ENCODE measurements at regions not wholly inside any gene's neighbourhood (a gene's known extent, or its start where the extent isn't known, plus 50 kb on each side); places are given as distances from the start of the nearest gene placed in this dataset.
"Not testable (repeated sequence)": the region's sequence is repeated elsewhere in the genome, so short reads cannot be mapped to it uniquely, and the experiment has no call there.

DNA sequence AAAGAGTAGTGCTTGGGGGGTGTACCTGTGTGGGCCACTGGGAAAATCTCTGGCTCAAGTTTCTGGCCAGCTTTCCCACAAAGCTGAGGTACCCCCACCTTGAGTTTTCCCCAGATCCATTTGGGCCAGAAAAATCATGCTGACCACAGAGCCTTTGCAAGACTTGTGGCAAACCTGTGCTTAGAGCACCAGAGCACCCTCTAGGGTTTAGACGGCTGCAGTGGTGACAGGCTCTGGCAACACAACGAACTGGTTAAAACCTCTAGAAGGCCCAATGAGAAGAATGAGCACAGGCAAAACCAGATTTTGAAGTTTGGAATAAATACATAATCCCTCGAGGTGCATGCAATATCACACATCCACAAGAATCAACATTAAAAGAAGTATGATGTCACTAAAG lies 290.7 kb upstream of the FOLH1 start:
- DNase-seq (ENCODE audit: low spot score): no peak

- DNase-seq (ENCODE audit: low spot score): no peak
These were observed 296.8 kb upstream of the FOLH1 start for GRCh38 chr11:49505231-49505630.

- DNase-seq (ENCODE audit: low spot score): not testable (repeated sequence)
These were observed 317.9 kb upstream of the FOLH1 start for GRCh38 chr11:49526240-49526829.

DNA sequence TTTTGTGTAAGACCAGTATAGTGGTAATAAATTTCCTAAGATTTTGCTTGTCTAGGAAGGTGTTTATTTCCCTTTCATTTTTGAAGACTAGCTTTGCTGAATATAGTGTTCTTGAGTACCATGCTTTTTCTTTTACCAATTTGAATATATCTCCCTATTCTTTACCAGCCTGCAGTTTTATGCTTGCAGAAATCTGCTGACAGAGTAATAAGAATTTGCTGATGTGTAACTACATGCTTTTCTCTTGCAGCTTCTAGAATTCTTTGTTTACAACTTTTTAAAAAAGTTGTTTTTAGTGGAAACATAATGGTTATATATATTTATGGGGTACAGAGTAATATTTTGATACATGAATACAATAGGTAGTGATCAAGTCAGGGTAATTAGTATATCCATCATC lies 324.8 kb upstream of the FOLH1 start:
- no peak for DNase-seq (ENCODE audit: low spot score)

DNA sequence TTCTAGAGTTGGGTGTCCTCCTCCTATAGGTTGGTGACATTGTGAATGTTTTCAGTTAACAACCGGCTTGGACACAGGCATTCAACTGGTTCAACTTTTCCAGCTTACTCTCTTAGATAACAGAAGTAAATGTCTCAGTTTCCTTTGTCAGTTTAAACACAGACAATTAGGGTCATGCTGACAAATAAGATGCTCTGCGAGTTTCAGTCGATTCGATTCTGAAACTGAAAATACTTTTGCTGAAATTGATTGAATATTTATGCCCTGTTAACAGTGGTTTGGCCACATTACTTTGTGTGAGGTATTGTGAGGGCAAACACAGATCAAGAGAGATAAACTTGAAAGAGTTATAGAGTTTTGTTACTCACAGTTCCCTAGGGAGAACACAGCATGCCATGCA lies 330.5 kb upstream of the FOLH1 start:
- DNase-seq (ENCODE audit: low spot score): not testable (repeated sequence)

DNA sequence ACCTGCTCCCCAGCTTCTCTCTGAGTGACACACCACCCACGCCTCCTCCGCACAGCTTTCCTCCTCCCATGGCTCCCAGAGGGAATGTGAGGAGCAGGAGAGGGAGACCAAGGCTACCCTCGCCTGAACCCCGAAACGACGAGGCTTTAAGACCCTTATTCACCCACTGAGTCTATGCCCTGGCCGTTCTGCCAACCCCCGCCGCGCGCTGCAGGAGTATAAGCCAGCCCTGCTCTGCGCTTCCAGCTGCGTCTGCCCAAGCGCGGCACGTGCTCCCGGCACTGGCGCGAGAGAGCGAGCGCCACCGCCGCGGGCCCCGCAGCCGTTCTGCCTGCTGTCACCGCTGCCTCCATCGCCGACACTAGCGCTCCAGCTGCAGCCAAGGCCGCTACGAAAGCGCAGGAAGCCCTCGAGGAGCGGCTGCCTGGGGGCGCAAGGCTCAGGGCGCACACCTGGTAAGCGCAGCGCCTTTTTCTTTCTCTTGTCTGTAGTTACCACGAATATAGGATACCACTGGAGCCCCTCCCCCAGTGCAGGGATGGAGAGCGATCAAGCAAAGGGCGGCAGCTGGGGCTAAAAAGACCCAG lies 350.0 kb upstream of the FOLH1 start:
- not testable (repeated sequence) for DNase-seq (ENCODE audit: low spot score)

DNA sequence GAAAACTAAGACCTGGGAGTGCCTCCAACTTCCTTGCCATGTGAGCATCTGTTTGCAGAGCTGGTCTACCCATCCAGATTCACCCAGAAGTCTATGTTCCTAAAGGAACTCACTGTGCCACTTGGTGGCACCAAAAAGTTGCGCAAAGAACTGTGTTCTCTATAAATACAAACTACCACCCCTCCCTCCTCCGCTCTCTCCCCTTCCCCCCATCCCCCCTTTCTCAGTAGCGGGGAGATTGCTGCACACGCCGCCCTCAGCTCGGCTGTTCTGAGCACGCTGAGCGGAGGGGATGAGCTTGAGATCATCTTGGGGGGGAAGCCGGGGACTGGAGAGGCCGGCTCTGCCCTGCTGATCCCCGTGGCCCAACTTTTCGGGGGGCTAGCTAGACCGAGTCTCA lies 352.2 kb upstream of the FOLH1 start:
- DNase-seq (ENCODE audit: low spot score): not testable (repeated sequence)

DNA sequence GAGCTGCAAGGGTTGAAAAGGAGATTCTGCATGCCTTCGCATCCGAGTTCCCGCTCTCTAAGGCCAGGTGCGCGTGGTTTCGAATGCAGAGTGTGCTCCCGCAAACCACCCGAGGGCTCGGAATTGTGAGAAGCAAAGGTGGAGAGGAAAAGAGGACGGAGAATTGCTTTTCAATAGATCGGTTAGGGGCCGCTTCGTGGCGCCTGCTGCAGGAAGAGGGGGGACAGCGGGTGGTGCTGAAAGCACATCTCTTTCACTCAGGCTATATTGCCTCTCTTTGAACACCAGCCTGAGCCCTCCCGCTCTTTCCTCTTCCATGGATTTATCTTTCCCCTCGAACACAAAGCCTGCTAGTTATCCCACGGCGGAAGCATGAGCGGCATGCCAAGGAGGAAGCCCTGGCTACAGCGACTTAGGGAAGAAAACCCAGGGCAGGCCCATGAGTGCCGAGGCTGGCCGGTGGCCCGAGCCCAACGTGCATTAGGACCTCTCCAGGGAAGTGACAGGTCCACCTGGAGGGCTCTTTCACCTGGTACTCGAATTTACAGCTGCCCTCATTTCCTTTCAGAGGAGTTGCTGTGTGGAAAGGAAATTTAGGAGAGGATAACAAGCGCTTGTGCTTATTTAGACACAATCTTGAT lies 353.0 kb upstream of the FOLH1 start:
- DNase-seq (ENCODE audit: low spot score): not testable (repeated sequence)

DNA sequence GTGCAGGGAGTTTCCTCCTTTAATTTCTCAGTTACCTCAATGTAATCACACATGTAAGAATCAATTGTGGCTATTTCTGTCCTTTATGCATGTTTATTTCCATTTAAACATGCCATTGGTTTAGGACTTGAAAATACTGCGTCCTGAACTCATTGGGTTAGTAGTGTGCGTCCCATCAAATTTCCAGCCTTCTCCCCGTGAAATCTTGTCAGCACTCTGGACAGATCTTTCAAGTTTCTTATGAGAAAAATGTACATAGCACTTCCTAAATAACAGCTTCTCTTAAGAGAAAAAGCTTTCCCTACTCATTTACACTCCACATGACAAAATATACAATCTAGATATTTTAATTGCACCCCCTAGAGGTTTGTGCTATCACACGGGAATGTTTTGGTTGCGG lies 353.9 kb upstream of the FOLH1 start:
- not testable (repeated sequence) for DNase-seq (ENCODE audit: low spot score)

DNA sequence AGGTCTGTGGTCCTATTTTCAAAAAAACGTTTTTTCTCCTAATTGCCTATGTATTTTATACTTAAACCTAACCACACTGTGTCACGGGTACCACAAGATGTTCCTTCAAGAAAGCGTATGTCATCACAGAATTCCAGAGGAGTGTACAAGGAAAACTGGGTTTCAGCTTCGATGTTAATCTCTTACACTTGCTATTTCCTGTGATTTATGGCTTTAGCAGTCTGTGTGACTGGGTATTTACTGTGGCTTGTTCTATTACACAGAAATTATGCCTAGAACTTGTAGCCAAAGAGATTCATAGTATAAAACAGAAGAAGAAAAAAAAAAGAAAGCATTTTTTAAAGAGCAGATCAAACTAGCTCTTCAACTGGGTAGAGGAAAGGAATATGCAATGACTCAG lies 371.1 kb upstream of the FOLH1 start:
- not testable (repeated sequence) for DNase-seq (ENCODE audit: low spot score)

GRCh38 chr11:49585495-49585894 lies 366.7 kb upstream of the OR4C13 start:
- not testable (repeated sequence) for DNase-seq (ENCODE audit: low spot score)

GRCh38 chr11:49608892-49609291 lies 343.3 kb upstream of the OR4C13 start:
- DNase-seq (ENCODE audit: low spot score): not testable (repeated sequence)

DNA sequence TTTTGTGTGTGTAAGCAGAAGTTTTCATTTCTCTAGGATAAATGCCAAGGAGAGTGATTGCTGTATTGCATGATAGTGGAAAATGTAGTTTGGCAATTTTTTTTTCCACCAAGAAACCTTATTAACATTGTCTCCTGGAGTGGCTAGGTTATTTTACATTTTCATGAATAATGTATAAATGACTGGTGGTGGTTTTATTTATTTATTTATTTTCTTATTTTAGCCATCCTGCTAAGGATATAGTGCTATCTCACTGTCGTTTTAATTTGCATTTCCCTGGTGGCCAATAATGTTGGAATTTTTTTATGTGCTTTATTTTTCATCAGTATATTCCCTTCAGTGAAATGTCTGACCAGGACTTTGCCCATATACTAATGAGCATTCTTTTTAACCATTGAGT lies 328.3 kb upstream of the OR4C13 start:
- not testable (repeated sequence) for DNase-seq (ENCODE audit: low spot score)

DNA sequence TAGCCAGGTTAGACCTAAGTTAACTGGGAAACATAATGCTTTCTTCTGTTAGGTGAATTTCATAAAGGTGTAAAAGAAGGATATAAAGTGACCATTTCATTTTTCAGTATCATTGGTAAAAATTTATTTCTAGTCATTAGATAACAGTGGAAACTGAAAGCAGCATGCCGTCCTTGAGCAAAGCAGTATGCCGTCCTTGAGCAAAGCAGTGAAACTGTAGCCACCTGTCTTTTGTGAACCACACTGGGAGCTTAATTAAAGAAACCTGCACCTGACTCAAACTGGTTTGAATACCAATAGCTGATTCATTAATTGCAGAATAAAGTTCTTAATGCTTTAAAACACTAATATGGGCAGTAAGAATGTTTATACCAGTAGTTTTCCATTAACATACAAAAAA lies 281.5 kb upstream of the OR4C13 start:
- DNase-seq (ENCODE audit: low spot score): not testable (repeated sequence)

- DNase-seq (ENCODE audit: low spot score): not testable (repeated sequence)
These were observed 250.1 kb upstream of the OR4C13 start for GRCh38 chr11:49702121-49702520.

DNA sequence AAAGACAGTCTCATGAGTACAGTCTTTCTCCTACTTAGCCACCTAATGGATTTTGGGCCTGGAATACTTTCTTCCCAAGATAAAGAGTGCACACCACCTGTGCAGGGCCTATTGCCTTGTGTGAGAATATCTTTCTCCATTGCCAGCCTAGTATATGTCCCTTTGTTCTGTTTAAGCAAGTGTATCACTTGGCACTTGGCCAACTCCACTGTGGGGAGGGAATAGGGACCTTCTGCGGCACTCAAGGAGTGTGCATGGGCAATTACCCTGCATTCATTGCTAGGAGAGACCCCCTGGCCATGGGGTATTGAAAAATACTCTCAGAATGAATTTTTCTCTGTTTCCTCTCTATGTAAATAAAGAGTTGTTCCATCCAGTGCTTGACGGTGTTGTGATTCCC lies 201.7 kb upstream of the OR4C13 start:
- not testable (repeated sequence) for DNase-seq (ENCODE audit: low spot score)

DNA sequence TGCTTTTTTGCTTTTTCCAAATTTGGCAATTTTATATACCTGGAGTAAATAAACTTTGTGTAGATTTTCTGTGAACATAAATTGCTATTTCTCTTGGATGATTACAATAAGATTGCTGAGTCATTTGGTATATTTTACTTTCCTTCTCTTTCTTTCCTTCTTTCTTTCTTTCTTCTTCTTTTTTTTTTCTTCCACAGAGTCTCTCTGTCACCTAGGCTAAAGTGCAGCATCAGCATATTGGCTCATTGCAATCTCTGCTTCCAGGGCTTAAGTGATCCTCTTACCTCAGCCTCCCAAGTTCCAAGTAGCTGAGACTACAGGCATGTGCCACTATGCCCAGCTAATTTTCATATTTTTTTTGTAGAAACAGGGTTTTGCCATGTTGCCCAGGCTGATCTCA lies 201.2 kb upstream of the OR4C13 start:
- DNase-seq (ENCODE audit: low spot score): not testable (repeated sequence)

DNA sequence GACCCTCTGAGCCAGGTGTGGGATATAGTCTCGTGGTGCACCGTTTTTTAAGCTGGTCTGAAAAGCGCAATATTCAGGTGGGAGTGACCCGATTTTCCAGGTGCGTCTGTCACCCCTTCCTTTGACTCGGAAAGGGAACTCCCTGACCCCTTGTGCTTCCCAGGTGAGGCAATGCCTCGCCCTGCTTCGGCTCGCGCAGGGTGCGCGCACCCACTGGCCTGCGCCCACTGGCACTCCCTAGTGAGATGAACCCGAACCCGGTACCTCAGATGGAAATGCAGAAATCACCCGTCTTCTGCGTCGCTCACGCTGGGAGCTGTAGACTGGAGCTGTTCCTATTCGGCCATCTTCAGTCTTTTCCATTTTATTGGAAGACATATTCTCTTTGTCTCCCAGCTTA lies 171.4 kb upstream of the OR4C13 start:
- not testable (repeated sequence) for DNase-seq (ENCODE audit: low spot score)

GRCh38 chr11:49782000-49782399 lies 170.2 kb upstream of the OR4C13 start:
- not testable (repeated sequence) for DNase-seq (ENCODE audit: low spot score)

- DNase-seq (ENCODE audit: low spot score): not testable (repeated sequence)
These were observed 168.3 kb upstream of the OR4C13 start for GRCh38 chr11:49783841-49784240.

DNA sequence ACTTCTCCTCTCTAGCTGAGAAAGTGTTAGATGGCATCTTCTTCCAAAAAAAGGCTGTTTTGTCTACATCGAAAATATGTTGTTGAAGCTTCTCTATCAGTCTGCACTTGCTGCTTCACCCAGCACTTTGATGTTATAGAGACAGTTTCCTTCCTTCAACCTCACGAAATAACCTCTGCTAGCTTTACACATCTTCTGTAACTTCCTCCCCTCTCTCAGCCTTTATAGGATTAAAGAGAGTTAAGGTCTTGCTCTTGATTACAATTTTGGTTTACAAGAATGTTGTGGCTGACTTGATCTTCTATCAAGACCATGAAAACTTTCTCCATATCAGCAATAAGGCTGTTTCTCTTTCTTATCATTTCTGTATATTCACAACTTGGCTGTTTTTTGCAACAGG lies 162.4 kb upstream of the OR4C13 start:
- not testable (repeated sequence) for DNase-seq (ENCODE audit: low spot score)

DNA sequence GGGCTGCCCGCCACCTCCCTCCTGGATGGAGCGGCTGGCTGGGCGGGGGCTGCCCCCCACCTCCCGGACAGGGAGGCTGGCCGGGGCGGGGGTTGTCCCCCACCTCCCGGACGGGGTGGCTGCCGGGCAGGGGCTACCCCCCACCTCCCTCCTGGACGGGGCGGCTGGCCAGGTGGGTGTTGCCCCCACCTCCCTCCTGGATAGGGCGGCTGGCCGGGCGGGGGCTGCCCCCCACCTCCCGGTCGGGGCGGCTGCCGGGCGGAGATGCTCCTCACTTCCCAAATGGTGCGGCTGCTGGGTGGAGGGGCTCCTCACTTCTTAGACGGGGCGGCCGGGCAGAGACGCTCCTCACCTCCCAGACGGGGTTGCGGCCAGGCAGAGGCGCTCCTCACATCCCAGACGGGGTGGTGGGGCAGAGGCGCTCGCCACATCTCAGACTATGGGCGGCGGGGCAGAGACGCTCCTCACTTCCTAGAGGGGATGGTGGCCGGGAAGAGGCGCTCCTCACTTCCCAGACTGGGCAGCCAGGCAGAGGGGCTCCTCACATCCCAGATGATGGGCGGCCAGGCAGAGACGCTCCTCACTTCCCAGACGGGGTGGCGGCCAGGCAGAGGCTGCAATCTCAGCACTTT lies 153.9 kb upstream of the OR4C13 start:
- DNase-seq (ENCODE audit: low spot score): peak; percentile 65
